KG1 (cell line): ENCODE measurements at regions not wholly inside any gene's neighbourhood (a gene's known extent, or its start where the extent isn't known, plus 50 kb on each side); places are given as distances from the start of the nearest gene placed in this dataset.

Experiments used
- DNase-seq: peaks from one replicate; lab custom pipeline; 2025; lab: John Stamatoyannopoulos, UW

DNA sequence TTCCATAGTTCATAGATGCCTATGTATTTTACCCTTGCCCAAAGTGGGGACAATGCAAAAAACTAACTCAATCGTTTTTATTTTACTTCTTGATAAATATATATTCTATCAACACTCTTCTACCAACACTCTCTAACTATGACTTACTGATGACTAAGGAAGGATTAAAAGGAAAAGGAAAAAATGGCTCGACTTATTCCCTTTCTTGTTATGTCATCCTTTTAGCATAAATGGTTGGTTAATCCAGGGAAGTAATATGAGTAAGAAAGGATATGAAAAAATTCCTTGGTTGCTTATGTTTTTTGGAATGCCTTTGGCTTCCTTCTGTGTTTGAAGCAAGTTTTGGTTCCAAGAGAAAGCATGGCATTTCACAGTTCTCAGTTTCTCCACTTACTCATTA, 1087.1 kb downstream of the C4orf33 start:
- DNase-seq, result no peak

GRCh38 chr4:130183766-130184165, 1087.8 kb downstream of the C4orf33 start:
- no peak for DNase-seq

GRCh38 chr4:130185123-130185522, 1089.2 kb downstream of the C4orf33 start:
- DNase-seq, result no peak

- no peak for DNase-seq
Observed at GRCh38 chr4:130186931-130187330, 1091.0 kb downstream of the C4orf33 start.

GRCh38 chr4:130187587-130187986, 1091.6 kb downstream of the C4orf33 start:
- no peak for DNase-seq

DNA sequence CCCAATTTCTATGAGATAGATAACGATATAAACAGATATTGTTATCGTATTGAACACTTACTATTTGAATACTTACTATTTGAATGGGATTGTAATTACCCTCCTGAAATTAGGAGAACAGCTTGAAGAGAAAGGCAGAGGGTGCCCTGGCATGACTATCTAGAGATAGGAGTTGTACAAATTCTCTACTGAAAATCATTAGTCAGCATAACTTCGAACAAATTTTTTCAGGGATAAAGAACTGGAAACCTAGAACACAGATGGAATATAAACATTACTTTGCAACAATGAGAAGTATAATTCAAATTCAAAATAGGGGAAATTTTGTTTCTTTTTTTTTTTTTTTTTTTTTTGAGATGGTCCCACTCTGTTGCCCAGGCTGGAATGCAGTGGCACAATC, 1096.8 kb downstream of the C4orf33 start:
- DNase-seq, result no peak

- DNase-seq, result no peak
Observed at GRCh38 chr4:130197946-130198345, 1102.0 kb downstream of the C4orf33 start.

- no peak for DNase-seq
Observed at GRCh38 chr4:130203571-130203970, 1107.6 kb downstream of the C4orf33 start.

DNA sequence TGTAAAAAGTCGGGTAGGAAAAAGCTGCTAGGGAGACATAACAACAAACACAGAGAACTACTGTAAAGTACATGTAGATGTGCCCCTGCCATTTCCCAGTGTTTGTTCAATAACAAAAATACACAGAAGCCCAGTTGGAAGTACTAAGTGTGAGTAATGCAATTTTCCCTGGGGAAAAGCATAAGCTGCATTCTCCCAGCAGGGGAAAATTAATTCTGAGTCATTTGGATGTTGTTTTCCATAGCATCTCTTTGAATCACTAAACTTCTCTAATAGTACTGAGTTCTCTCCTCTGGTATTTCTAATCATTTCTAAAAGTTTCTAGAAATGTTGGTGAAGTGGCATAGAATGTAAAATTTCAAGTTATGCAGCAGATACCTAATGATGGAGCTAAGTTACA, 1114.9 kb downstream of the C4orf33 start:
- DNase-seq, result no peak

GRCh38 chr4:130214268-130214667, 1118.3 kb downstream of the C4orf33 start:
- DNase-seq, result no peak

- no peak for DNase-seq
Observed at GRCh38 chr4:130233377-130234047, 1137.6 kb downstream of the C4orf33 start.

GRCh38 chr4:130238121-130238520, 1142.2 kb downstream of the C4orf33 start:
- no peak for DNase-seq

DNA sequence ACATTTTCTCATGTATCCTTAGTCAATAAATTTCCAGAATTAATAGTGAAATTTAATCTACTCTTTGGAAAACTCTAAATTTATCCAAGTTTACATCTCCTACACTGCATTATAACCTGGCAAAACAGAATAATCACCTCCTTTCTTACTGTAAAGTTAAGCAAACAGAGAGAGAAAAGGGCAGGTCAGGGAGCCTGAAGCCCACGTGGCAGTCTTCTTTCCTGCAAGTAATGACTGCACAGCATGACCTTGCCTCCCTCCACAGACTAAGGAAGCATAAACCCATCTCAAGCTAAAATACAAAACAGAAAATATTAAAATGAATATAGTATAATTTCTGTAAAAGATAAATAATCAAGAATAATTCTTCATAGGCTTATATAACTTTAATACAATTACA, 1153.0 kb downstream of the C4orf33 start:
- no peak for DNase-seq

GRCh38 chr4:130257271-130257670, 1161.3 kb downstream of the C4orf33 start:
- no peak for DNase-seq

- DNase-seq, result no peak
Observed at GRCh38 chr4:130266814-130267213, 1170.9 kb downstream of the C4orf33 start.

DNA sequence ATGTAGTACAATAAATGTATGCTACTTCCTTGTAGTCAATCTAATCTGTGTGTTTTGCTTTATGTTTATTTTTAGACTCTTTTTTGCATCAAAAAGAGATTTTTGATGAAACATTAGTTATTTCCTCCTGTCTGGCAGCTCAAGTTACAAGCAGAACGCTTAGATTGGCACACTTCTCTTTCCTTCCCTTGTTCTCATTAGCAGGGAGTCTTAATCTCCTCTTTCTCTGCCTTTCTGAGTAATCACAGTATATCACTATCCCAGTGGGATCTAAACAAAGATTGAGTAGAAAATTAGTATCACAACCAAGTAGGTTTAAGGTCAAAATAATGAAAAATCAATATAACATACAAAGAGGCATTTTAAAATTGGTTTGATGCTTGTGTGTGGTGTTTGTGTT, 1192.6 kb downstream of the C4orf33 start:
- DNase-seq, result no peak

DNA sequence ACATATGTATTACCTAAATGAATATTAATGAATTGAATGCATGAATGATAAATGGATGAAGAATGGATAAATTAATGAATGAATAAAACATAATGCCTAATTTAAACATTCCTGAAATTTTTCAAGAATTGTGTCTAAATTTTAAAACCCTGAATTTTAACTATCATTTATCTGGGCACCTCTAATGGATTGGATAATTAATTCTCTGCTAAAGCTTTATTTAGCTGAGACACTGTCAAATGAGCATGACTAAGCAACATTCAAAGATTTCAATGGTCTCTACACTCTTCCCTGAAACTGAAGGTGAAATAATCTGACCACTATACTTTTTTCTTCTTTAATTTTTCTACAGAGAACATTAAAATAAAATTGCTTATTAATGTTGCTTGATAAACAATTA, 1197.7 kb downstream of the C4orf33 start:
- no peak for DNase-seq

DNA sequence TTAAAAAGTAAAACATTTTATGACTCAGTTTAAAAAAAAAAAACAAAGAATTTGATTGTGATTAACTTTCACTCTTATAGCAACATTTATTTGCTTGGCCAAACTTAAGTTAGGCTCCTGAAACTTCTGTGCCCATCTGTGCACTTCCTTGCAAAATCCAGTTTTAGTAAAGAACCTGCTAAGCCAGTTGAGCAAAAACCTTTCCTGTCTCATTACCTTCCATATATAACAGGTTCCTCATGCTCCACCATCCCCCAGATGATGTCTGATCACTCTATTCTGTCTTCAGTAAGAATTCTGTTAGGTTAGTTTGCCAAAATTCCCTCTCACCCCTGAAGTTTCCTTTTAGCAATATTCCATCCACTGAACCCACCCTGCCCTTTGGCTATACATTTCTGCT, 1200.5 kb downstream of the C4orf33 start:
- no peak for DNase-seq

DNA sequence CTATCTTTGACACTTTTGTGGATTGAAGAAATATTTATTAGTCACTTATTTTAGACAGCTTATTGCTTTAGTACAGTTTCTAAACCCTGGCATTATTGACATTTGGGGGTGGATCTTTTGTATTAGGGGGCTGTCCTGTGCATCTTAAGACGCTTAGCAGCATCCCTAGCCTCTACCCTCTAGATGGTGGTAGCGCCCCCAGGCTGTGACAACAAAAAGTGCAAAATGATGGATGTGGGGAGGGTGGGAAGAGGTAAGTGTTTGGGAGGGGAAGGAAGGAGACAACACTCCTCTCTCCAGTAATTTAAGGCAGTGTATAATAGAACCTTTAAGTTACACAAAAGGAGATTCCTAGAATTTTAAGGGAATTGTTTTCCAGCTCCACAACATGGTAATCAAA, 1210.6 kb downstream of the C4orf33 start:
- no peak for DNase-seq

DNA sequence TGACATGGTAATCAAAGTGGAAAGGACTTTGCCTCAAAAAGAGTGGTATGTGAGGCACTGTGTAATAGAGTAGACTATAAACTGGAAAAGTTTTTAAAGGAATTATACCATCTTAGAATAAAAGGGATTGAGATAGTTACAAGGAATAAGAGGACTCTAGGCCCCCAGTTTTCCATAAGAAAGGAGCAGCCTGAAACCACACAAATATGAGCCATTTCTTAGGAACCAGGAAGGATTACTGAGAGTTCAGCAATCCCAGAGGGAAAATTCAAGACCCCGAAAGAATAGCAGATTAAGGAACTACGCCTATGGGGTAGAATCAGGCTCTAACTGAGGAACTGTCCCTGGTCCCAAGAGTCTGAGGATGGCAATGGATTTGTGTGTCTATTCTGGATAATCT, 1213.3 kb downstream of the C4orf33 start:
- no peak for DNase-seq

DNA sequence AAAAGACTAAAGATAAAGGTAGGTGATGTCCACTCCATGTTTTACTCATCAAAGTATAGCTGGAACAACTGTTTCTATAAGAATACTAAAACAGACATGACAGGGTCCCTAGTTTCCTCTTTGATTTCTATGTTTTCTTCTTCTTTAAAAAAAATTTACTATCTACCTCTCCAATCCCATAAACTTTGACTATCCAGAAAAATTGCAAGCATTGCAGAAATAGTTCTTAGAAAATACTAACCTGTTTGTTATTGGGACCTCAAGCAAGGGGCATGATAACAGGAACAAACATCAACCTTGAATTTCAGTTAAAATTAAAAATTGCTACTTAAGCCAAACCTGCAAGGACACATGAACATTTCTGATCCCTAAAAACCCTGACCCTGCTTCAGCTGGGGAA, 1226.5 kb downstream of the C4orf33 start:
- no peak for DNase-seq

DNA sequence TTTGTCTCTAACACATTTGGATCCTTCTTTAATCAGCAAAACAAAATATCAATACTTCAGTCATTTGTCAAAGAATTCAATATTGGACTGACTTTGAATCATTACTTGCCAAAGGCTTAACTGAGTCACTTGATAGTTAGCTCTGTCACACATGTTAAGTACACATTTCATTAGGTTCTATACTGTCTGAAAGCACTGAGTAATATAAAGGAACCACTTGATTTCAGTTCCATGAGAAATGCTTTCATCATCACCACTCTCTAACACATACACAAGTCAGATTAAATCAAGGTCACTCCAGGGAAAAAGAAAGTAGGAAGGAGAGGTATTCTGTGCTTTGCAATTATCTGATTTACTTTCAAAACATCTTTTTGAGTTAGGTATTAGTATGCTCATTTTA, 1233.1 kb downstream of the C4orf33 start:
- DNase-seq, result no peak

DNA sequence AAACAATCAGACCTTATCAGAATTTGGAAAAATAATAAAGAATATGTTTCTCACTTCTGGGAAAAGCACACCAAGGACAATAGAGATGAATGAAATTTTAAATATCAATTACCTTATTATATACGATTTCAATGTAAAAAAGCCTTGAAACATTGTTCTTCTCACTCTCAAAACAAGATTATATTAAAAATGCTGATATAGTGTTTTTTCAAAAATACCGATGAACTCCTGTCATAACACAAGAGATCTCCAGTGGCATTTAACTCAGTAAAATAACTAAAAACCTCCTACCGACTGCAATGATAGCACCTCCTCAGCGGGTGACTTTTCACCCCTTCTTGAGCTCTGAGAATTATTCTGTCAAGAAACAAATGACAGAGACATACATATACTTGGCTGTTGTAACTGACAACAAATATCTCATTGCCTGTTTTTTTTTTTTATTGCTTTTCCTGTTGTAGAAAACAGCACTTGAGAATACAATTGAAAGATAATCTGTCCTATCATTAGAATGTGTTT, 1237.3 kb downstream of the C4orf33 start:
- no peak for DNase-seq
